Fibroblast of lung (primary cell): ENCODE measurements at regions not wholly inside any gene's neighbourhood (a gene's known extent, or its start where the extent isn't known, plus 50 kb on each side); places are given as distances from the start of the nearest gene placed in this dataset.

Experiments
- CTCF ChIP-seq, 2 donors: IDR thresholded peaks in 1 of 2; conservative IDR thresholded peaks in 1 of 2; 1 replicate in 1 of 2; 2 replicates in 1 of 2; pipeline ENCODE4 v1.5.1; 2011 to 2012; ENCODE audit warnings: low read length in 2 of 2, control low read depth in 1 of 2, inconsistent platforms in 1 of 2, low read depth in 1 of 2, mild to moderate bottlenecking in 1 of 2
- EZH2 ChIP-seq: IDR thresholded peaks from 2 replicates; pipeline ENCODE4 v1.5.1; 2012; ENCODE audit warnings: low read length, control low read depth, mild to moderate bottlenecking; ENCODE audit errors: missing control alignments

GRCh38 chr11:27194976-27195375, 154.4 kb downstream of the BBOX1 start:
- no peak for TF ChIP-seq CTCF (conservative IDR thresholded peaks at IDR 0.05 in 1 of 2, IDR thresholded peaks at IDR 0.05 in 1 of 2; ENCODE audit: low read depth in 1 of 2, low read length in 2 of 2)
- TF ChIP-seq EZH2, result no peak
